HG03103 (cell line): ENCODE measurements at regions not wholly inside any gene's neighbourhood (a gene's known extent, or its start where the extent isn't known, plus 50 kb on each side); places are given as distances from the start of the nearest gene placed in this dataset.

Experiments
- ATAC-seq: cut with Tn5 transposase; IDR thresholded peaks from one replicate; pipeline ENCODE4 v1.9.1; 2021; ENCODE audit warnings: low read depth; ENCODE audit not compliant: unreplicated experiment

GRCh38 chr15:91516866-91517265 is 336.6 kb upstream of the SLCO3A1 start:
- ATAC-seq: no peak

DNA sequence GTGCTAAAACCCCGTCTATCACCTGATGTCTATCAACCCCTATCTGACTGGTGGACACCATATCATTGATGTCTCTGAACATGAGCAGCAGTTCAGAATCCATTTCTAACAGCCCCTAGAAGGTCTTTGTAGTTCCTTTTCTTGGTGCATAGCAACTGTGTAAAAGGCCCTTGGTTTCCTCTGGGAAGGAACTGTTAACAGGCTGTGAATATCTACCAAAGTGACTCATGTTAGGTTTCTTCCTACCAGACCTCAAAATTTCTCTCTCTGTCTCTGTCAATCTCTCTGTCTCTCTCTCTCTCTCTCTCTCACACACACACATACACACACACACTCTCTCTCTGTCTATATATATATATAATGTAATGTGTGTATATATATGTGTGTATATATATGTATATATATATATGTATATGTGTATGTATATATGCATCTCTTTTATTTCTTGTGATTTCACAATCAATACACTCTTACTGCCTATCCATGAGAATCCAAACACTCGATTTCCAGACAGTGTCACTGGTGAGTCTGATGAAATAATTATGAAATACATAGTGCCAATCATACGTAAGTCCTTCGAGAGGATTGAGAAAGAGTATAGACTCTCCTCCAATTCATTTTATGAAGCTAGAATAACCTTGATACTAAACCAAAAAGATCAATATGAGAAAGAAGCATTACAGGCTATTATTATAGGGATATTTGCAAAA is 335.9 kb upstream of the SLCO3A1 start:
- no peak for ATAC-seq

- no peak for ATAC-seq
These were observed 332.7 kb upstream of the SLCO3A1 start for GRCh38 chr15:91520850-91521249.

GRCh38 chr15:91521548-91521947 is 332.0 kb upstream of the SLCO3A1 start:
- no peak for ATAC-seq

DNA sequence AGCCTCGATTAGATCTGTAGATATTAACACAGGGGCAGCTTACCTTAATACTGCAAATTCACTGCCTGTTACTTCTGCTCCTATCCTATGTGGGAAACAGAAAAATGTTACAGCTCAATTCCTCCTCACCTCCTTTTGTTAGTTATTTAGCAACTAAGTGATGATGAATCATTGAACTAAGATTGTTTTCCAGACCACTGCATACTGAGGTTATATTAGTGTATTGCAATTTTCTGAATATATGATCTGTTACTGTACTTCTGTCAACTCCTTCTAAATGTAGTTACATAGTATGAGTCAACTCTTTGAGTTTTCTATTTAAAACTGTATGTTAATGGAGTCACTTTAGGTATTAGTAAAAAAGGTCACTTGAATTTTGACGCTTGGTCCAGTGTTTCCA is 331.5 kb upstream of the SLCO3A1 start:
- ATAC-seq: no peak

DNA sequence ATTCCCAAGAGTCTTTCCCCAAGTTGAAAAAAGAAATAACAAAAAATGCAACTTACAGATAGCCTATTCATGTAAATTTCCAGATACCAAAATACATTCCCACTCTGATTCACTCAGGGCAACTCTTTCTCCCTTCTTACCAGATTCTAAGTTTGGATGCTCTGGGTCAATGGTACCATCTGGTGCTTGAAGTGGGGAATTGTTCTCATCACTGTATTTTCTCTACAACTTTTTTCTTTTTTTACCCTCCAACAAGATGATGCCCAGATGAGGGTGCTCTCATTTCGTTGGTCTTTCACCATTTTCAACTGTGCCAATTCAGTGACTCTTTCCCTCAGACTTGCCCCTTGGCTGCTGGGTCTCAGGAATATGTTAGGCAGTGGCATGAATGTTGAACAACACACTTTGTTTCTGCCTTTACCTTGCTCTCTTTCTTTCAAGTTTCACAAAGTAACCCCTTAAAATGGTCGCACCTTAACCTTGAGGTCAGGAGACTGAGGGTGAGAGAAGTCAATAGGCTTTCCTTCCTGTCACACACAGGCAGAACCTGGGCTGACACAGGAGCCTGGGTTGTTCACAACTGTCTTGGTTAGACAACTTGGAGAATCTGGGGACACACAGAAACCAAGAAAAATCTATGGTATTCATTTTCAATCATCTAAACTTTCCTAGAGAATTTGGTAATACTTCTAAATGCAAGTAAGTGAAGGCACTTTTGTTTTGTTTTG is 330.7 kb upstream of the SLCO3A1 start:
- no peak for ATAC-seq

DNA sequence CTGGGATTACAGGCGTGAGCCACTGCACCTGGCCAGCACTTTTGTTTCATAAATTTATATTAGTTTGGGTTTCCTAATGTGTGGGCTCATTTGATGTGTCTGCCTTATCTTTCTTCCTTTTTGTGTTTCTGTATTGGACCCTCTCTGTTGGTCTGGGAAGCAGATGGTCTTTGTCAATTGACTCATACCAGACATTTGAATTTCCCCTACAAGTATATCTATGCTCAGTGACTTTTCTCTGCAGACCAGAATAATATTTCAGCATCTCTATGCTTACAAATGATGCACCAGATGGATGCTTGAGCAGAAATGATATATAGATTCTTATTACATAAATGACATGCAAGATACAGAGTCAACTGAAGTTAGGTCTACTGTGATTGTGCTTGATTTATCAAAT is 329.9 kb upstream of the SLCO3A1 start:
- no peak for ATAC-seq

- ATAC-seq: no peak
These were observed 329.0 kb upstream of the SLCO3A1 start for GRCh38 chr15:91524534-91524933.

DNA sequence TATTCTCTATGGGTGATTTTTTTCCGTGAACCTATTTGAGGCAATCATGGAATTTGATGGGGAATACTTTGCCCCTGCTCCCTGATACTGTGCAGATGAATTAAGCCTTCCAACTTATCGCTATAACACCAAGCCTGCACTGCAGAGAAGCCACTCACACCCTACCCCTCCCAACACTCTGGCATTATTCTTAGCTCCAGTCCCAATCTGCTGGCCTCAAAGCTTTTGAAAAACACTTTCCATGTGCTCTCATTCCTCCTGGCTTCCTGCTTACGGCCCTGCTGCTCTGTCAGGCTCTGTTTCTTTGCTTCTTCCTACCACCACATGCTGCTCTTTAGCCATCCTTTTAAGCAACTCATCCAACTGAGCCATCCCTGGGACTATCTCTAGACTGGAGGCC is 327.8 kb upstream of the SLCO3A1 start:
- ATAC-seq: no peak

DNA sequence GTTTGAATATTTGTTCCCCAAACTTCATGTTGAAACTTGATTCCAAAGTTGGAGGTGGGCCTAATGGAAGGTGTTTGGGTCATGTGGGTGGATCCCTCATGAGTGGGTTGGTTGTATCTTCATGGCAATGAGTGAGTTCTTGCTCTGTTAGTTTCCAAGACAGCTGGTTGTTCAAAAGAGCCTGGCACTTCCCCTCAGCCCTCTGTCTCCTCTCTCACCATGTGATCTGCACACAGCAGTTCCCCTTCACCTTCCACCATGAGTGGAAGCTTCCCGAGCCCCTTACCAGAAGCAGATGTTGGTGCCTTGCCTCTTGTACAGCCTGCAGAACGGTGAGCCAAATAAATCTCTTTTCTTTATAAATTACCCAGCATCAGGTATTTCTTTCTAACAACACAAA is 327.1 kb upstream of the SLCO3A1 start:
- no peak for ATAC-seq

GRCh38 chr15:91528801-91529200 is 324.7 kb upstream of the SLCO3A1 start:
- ATAC-seq: no peak

DNA sequence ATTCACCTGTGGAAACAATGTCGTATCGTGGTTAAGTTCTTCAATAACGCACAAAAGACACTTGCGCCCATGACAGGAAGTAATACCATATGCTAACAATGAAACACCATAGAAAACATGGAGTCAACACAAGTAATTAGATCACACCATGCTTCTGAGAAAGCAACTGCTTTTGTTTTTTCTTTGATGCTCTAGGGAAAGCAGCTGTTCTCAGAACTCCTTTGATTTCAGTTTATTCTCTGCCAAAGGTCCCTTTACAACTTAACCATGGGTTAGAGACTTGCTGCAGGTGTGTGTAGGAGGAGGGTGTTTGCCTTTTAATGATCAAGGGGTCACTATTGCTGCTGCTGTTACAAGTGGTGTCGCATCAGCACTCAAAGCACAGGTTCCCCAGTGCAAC is 324.0 kb upstream of the SLCO3A1 start:
- ATAC-seq: no peak

DNA sequence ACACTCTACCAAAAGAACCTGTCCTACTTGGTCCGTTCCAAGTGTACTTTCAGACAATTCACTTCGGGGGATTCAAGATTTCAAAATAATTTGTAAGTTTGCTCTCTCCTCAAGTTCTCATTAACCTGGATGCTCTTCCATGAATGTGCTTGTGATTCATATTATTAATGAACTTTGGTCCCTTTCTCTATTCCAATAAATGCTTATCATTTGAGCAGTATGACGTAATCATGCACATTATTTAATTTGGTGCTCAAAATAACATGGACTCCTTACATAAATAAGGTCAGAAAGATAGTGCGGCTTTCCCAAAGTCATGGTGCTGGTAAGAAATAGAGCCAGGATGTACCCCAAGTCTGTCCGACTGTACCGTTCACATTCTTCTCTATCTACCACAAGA is 323.2 kb upstream of the SLCO3A1 start:
- ATAC-seq: no peak

DNA sequence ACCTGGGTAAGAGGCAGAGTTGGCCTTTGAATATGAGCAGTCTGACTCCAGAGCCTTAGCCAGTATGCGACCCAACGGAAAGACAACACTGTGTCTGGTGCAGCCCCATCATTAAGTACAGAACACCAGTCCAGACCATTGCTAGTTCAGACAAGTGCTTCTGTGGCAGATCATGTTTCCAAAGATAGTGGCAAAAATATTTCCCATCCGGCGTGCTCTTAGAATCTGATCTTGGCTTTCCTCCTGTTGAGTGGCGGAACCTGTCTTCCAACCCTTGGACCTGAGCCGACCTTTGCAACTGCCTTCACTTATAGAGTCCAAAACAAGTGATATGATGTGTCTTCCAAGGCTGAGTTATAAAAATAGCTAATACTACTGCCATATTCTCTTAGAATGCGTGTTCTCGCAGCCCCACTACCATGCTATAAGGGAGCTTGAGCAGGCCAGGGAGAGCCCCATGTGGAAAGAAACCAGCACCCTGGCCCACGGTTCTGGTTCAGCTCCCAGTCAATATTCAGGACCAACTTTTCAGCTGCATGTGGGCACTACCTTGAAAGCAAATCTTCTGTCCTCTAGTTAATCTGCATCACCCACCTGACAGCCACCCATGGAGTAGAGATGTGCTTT is 322.4 kb upstream of the SLCO3A1 start:
- no peak for ATAC-seq

GRCh38 chr15:91534235-91534634 is 319.3 kb upstream of the SLCO3A1 start:
- ATAC-seq: no peak

- ATAC-seq: no peak
These were observed 318.5 kb upstream of the SLCO3A1 start for GRCh38 chr15:91534976-91535375.

DNA sequence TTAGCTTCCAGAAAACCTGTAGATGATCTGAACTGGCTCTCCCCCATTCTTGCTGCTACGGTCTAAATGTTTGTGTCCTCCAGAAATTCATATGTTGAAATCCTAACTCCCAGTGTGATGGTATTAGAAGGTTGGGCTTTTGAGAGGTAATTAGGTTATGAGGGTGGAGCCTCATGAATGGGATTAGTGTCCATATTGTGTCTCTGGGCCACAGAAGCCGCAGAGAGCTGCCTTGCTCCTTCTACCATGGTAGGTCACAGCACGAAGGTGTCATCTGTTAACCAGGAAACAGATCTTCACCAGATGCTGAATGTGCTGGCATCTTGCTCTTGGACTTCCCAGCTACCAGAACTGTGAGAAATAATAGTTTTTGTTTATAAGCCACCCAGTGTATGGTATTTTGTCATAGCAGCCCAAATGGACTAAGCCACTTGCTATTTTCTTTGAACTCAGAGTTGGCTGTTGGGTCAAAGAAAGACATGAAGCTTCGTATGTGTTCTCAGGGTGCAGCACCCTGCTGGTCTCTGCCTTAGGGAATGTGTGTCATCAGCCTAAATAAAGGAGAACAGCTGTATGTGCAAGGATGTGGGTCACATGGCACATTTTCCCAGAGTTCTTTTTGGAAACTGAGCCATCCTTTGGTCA is 317.5 kb upstream of the SLCO3A1 start:
- ATAC-seq: no peak

DNA sequence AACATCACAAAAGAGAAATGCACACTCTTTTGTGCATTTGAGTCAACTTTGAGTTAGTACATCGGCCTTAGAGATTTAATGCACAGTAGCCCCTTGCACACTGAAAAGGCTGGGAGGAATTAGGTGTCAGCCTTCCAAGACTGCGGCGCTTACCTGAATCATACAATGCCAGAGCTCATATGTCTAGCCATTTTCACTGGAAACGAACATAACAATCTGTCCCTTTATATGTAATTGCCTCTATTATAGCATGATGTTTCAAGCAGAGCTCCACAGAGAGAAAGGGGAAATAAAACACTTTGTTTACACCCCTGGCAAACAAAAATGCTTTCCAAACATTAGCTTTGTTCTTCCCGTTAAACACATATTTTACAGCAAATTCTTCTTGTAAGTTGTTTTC is 315.7 kb upstream of the SLCO3A1 start:
- no peak for ATAC-seq

- no peak for ATAC-seq
These were observed 314.7 kb upstream of the SLCO3A1 start for GRCh38 chr15:91538782-91539181.

- ATAC-seq: no peak
These were observed 312.2 kb upstream of the SLCO3A1 start for GRCh38 chr15:91541286-91541685.

DNA sequence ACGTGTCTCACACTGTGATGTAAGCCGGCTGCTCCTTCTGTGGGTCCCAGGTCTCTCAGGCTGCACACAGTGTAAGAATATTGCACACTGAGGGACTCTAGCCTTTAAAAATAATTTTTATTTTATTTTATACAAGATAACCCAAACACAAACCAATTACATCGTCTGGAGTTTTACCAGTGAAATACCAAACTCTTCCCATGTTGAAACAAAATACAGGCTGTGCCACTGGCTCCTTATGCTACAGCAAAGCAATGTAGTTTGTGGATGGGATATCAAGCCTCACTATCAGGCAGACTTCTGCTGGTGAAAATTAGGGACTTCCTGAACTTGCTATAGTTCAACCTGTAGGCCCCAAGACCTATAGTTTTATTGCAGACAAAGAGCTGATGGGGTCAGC is 311.3 kb upstream of the SLCO3A1 start:
- ATAC-seq: no peak
